ENCODE measurements at regions not wholly inside any gene's neighbourhood (a gene's known extent, or its start where the extent isn't known, plus 50 kb on each side); places are given as distances from the start of the nearest gene placed in this dataset.
"Not testable (repeated sequence)": the region's sequence is repeated elsewhere in the genome, so short reads cannot be mapped to it uniquely, and the experiment has no call there.

- ChIA-PET POLR2A (no interaction called here), CTCF (no interaction called here)
- no peaks in the 10 kb centered on the region for H3K36me3 Mint-ChIP-seq (ENCODE audit: low read depth)
- no peak overlapping the region for H3K27ac Mint-ChIP-seq
- no peak for DNase-seq
- no peaks in the 10 kb centered on the region for H3K27me3 Mint-ChIP-seq
- H3K4me1 Mint-ChIP-seq = no peaks in the 10 kb centered on the region
- H3K9me3 Mint-ChIP-seq = peaks cover 4% of the 10 kb centered on the region
- H3K4me3 Mint-ChIP-seq = no peak overlapping the region
Measured at GRCh38 chr4:154033921-154034320, 245.0 kb upstream of the SFRP2 start.

DNA sequence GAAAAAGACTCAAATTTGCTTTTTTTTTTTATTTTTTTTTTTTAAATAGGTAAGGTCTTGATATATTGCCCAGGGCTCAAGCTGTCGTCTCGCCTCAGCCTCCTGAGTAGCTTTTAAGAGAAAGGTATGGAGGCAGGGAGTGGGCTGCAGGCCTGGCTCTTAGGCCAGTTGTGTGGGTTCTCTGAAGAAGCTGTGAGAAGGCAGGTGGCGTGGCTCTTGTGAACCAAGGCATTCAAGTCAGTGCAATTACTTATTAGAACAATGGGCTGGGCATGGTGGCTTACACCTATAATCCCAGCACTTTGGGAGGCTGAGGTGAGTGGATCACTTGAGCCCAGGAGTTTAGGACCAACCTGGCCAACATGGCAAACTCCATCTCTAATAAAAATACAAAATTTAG lies 244.0 kb upstream of the SFRP2 start:
- H3K4me1 Mint-ChIP-seq = no peaks in the 10 kb centered on the region
- H3K27ac Mint-ChIP-seq = no peak overlapping the region
- ChIA-PET POLR2A (no interaction called here), CTCF (no interaction called here)
- H3K4me3 Mint-ChIP-seq = no peak overlapping the region
- H3K27me3 Mint-ChIP-seq = peaks cover 2% of the 10 kb centered on the region
- no peaks in the 10 kb centered on the region for H3K36me3 Mint-ChIP-seq (ENCODE audit: low read depth)
- no peak for DNase-seq
- peaks cover 4% of the 10 kb centered on the region for H3K9me3 Mint-ChIP-seq

GRCh38 chr4:154030746-154031145 lies 241.9 kb upstream of the SFRP2 start:
- ChIA-PET CTCF (no interaction called here), POLR2A (no interaction called here)
- no peak overlapping the region for H3K4me3 Mint-ChIP-seq
- no peaks in the 10 kb centered on the region for H3K36me3 Mint-ChIP-seq (ENCODE audit: low read depth)
- H3K9me3 Mint-ChIP-seq = peaks cover 4% of the 10 kb centered on the region
- H3K4me1 Mint-ChIP-seq = no peaks in the 10 kb centered on the region
- peaks cover 7% of the 10 kb centered on the region for H3K27me3 Mint-ChIP-seq
- no peak for DNase-seq
- no peak overlapping the region for H3K27ac Mint-ChIP-seq

- CTCF ChIA-PET = no interaction called here
- H3K9me3 Mint-ChIP-seq = peaks cover 4% of the 10 kb centered on the region
- H3K27ac Mint-ChIP-seq = no peak overlapping the region
- no peak for DNase-seq
- H3K4me1 Mint-ChIP-seq = no peaks in the 10 kb centered on the region
- peaks cover 7% of the 10 kb centered on the region for H3K27me3 Mint-ChIP-seq
- POLR2A ChIA-PET = no interaction called here
- H3K36me3 Mint-ChIP-seq (ENCODE audit: low read depth) = no peaks in the 10 kb centered on the region
- H3K4me3 Mint-ChIP-seq = no peak overlapping the region
Measured at GRCh38 chr4:154030152-154030551, 241.3 kb upstream of the SFRP2 start.

- ChIA-PET POLR2A (no interaction called here), CTCF (no interaction called here)
- no peak for DNase-seq
- Mint-ChIP-seq H3K4me3 (no peak overlapping the region), H3K9me3 (peaks cover 4% of the 10 kb centered on the region), H3K27me3 (peaks cover 7% of the 10 kb centered on the region), H3K4me1 (no peaks in the 10 kb centered on the region), H3K27ac (no peak overlapping the region), H3K36me3 (ENCODE audit: low read depth) (no peaks in the 10 kb centered on the region)
Measured at GRCh38 chr4:154029171-154029570, 240.3 kb upstream of the SFRP2 start.

DNA sequence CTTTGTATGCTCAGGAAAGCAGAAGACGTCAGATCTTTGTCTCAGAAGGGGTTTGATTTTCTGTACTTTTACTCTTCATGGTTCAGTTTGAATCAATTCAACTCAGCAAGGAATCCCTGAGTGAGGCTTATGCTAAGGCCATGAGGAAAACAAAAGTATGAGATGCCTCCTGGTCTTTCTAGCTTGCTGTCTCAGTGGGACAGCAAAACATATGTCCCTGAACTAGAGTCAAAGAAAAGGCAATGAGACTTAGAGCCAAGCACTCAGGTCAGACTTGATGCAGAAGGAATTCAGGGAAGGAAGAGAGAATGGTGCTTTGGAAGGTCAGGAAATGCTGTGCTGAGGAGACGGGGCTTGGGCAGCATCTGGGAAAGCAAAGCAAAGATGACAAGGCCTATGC lies 236.2 kb upstream of the SFRP2 start:
- H3K9me3 Mint-ChIP-seq = no peaks in the 10 kb centered on the region
- ChIA-PET CTCF (no interaction called here), POLR2A (no interaction called here)

DNA sequence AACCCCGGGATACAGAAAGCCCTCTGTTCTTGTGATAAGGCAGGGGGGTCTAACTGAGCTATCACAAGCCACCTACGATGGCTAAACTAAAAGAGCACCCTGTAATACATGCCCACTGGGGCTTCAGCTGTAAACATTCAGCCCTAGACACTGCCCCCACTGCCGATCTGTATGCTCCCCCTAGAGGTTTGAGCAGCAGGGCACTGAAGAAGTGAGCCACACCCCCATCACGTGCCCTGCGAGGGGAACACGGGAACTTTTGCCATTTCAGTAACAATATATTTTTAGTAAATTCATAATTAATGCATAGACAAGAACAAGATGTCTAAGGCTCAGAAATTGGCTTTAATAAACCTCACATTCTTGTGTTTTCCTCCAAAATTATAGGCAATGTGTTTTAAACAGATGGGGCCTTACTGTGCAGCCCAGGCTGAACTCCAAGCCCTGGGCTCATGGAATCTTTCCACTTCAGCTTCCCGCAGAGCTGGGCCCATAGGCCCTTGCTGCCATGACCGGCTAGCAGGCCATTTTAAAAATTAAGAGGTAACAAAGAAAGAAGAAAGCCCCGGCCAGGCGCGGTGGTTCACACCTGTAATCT lies 235.3 kb upstream of the SFRP2 start:
- Mint-ChIP-seq H3K4me1 (no peaks in the 10 kb centered on the region), H3K4me3 (no peak overlapping the region), H3K27ac (no peak overlapping the region), H3K27me3 (peaks cover 7% of the 10 kb centered on the region), H3K36me3 (ENCODE audit: low read depth) (no peaks in the 10 kb centered on the region), H3K9me3 (no peaks in the 10 kb centered on the region)
- POLR2A ChIA-PET = no interaction called here
- CTCF ChIA-PET = interaction anchor here (1.2 kb wide), 1 partner anchor 238 kb away, joined by 5 read pairs; no protein-coding TSS in a partner anchor
- DNase-seq = no peak

More for the DNA sequence above, 236.2 kb upstream of the SFRP2 start:
- DNase-seq = no peak
- H3K36me3 Mint-ChIP-seq (ENCODE audit: low read depth) = no peaks in the 10 kb centered on the region
- no peaks in the 10 kb centered on the region for H3K4me1 Mint-ChIP-seq
- H3K27me3 Mint-ChIP-seq = peaks cover 7% of the 10 kb centered on the region
- H3K4me3 Mint-ChIP-seq = no peak overlapping the region
- H3K27ac Mint-ChIP-seq = no peak overlapping the region

- H3K36me3 Mint-ChIP-seq (ENCODE audit: low read depth); H3K4me1 Mint-ChIP-seq; POLR2A ChIA-PET; H3K27ac Mint-ChIP-seq; DNase-seq; H3K4me3 Mint-ChIP-seq; H3K27me3 Mint-ChIP-seq; H3K9me3 Mint-ChIP-seq: not testable (repeated sequence)
- CTCF ChIA-PET = interaction anchor here (1.2 kb wide), 1 partner anchor 238 kb away, joined by 5 read pairs; no protein-coding TSS in a partner anchor
Measured at GRCh38 chr4:154023671-154024070, 234.8 kb upstream of the SFRP2 start.

DNA sequence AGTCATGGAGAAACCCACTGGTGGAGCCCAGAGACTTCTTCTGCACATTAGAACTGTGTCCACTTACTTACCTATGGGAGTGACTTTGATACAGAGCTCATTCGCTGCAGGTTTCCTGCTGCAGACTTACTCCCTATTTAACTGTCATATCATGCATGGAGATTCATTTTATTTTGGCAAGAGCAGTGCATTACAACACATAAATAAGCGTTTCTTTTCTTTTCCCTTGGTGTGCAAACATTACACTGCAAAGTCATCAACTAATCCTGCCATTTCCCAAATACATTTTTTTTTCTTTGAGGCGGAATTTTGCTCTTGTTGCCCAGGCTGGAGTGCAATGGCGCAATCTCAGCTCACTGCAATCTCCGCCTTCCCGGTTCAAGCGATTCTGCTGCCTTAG lies 230.9 kb upstream of the SFRP2 start:
- no peak overlapping the region for H3K27ac Mint-ChIP-seq
- no peaks in the 10 kb centered on the region for H3K9me3 Mint-ChIP-seq
- H3K36me3 Mint-ChIP-seq (ENCODE audit: low read depth) = no peaks in the 10 kb centered on the region
- no peak overlapping the region for H3K4me3 Mint-ChIP-seq
- H3K27me3 Mint-ChIP-seq = no peaks in the 10 kb centered on the region
- ChIA-PET CTCF (no interaction called here), POLR2A (no interaction called here)
- no peak for DNase-seq
- H3K4me1 Mint-ChIP-seq = no peaks in the 10 kb centered on the region

GRCh38 chr4:154018659-154019058 lies 229.8 kb upstream of the SFRP2 start:
- H3K36me3 Mint-ChIP-seq (ENCODE audit: low read depth) = no peaks in the 10 kb centered on the region
- no peak overlapping the region for H3K4me3 Mint-ChIP-seq
- POLR2A ChIA-PET = no interaction called here
- H3K9me3 Mint-ChIP-seq = no peaks in the 10 kb centered on the region
- H3K27me3 Mint-ChIP-seq = no peaks in the 10 kb centered on the region
- CTCF ChIA-PET = no interaction called here
- DNase-seq = no peak
- H3K4me1 Mint-ChIP-seq = no peaks in the 10 kb centered on the region
- H3K27ac Mint-ChIP-seq = no peak overlapping the region

DNA sequence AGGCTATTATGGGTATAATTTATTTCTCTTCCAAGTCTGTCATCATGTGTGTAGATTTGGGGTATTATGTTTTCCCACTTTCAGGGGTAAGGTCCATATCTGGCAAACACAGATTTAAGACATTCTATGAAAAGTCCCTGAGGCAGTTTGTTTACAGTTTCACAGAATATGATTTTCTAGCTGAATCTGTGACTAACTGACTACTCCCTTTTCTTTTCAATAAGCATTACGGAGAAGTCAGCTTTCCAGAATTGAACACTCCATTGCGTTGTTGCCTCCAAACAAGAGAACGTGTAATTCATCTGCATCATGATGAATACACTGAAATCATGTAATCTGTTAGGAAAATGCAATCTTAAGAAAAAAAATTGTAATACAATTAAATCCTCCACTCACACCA lies 226.7 kb upstream of the SFRP2 start:
- no peaks in the 10 kb centered on the region for H3K4me1 Mint-ChIP-seq
- no peak overlapping the region for H3K4me3 Mint-ChIP-seq
- no peak overlapping the region for H3K27ac Mint-ChIP-seq
- CTCF ChIA-PET = no interaction called here
- H3K27me3 Mint-ChIP-seq = no peaks in the 10 kb centered on the region
- POLR2A ChIA-PET = no interaction called here
- H3K9me3 Mint-ChIP-seq = no peaks in the 10 kb centered on the region
- H3K36me3 Mint-ChIP-seq (ENCODE audit: low read depth) = no peaks in the 10 kb centered on the region
- no peak for DNase-seq

DNA sequence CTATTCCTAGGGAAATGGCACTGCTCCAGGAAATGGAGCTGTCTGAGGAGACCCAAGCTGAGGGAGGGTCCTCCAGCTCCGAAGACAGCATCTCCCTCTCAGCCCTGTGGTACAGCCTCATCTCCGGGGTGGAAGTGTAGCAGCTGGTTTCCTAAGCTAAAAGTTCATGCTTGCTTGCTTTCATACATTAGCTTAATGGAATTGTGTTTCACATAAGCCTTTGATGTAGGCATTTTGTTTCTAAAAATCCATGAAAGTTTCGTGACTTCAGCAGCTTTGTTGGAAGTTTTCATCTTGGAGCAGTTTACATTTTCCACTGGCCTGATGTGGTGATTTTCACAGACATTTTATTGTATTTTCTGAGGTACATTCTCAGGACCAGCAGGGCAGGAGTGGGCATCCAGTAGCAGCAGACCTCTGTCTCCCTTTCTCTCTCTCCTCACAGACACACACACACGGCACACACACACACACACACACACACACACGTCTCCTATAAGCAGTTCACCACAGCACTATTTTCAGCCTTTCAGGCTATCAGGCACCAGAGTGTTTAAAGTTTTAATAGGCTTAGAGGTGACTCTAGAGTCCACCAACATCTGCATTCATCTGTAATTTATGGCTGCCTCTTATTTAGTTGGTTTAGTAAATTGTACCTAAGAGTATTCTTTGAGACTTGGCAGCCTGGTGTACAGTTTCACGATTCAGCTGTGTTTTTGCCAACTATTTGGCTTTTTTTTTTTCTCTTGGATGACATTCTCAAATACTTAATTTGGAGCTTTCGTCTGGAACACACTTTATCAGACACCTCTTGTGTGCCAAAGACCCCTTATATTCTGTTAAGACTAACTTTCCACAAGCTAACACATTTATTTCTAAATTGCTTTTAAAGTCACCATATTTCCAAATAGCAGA lies 225.8 kb upstream of the SFRP2 start:
- Mint-ChIP-seq H3K4me3 (no peak overlapping the region), H3K9me3 (no peaks in the 10 kb centered on the region), H3K4me1 (no peaks in the 10 kb centered on the region), H3K27me3 (no peaks in the 10 kb centered on the region), H3K36me3 (ENCODE audit: low read depth) (no peaks in the 10 kb centered on the region), H3K27ac (no peak overlapping the region)
- no peak for DNase-seq
- CTCF ChIA-PET = no interaction called here
- POLR2A ChIA-PET = no interaction called here

DNA sequence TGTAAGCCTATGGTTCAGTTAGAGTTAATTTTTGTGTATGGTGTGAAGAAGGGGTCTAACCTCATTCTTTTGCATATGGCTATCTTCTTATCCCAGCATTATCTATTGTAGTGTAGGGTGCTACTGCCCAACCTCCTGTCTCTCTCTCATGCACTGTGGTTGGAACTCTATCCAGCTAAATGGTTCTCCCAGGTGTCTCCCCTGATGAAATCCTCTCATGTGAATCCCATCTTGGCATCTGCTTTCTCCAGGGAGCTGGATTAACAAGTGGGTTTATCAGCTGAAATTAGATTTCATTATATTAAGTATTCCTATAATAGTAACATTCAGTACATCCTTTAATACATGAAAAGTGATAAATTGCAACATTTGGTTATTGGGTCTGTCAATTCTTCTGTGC lies 224.7 kb upstream of the SFRP2 start:
- no peak overlapping the region for H3K4me3 Mint-ChIP-seq
- H3K9me3 Mint-ChIP-seq = no peaks in the 10 kb centered on the region
- no peaks in the 10 kb centered on the region for H3K4me1 Mint-ChIP-seq
- no peaks in the 10 kb centered on the region for H3K36me3 Mint-ChIP-seq (ENCODE audit: low read depth)
- H3K27me3 Mint-ChIP-seq = no peaks in the 10 kb centered on the region
- CTCF ChIA-PET = no interaction called here
- no peak for DNase-seq
- no peak overlapping the region for H3K27ac Mint-ChIP-seq
- POLR2A ChIA-PET = no interaction called here

- Mint-ChIP-seq H3K27ac (no peak overlapping the region), H3K4me3 (no peak overlapping the region), H3K36me3 (ENCODE audit: low read depth) (no peaks in the 10 kb centered on the region), H3K4me1 (no peaks in the 10 kb centered on the region), H3K9me3 (no peaks in the 10 kb centered on the region), H3K27me3 (no peaks in the 10 kb centered on the region)
- CTCF ChIA-PET = no interaction called here
- no peak for DNase-seq
- POLR2A ChIA-PET = no interaction called here
Measured at GRCh38 chr4:154010371-154010770, 221.5 kb upstream of the SFRP2 start.

Data from activated CD4-positive, alpha-beta memory T cell treated with anti-CD3 and anti-CD28 coated beads, Interleukin-2, amount 10 ng/mL, durations not matched to agents 7 days and 5 days (primary cell).